ENCODE measurements at regions not wholly inside any gene's neighbourhood (a gene's known extent, or its start where the extent isn't known, plus 50 kb on each side); places are given as distances from the start of the nearest gene placed in this dataset.
"Not testable (repeated sequence)": the region's sequence is repeated elsewhere in the genome, so short reads cannot be mapped to it uniquely, and the experiment has no call there.

DNA sequence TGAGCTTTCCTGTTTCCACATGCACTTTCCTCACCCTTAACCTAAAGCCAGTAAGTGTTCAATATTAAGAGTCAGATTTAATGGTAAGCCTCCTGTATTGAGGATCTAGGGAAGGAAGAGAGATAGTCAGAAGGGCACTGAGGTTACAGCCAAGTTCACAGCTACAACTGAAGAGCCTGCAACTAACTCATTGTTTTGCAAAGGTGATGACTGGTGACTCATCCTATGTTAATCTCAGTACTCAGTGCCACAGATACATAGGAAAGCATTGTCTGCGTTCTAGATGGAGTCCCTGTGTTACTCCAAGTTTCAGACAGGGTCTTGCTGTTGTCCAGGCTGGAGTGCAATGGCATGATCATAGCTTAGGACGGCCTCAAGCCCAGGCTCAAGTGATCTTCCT is 157.0 kb upstream of the RBM19 start:
- Mint-ChIP-seq H3K27ac (no peak overlapping the region), H3K4me1 (no peaks in the 10 kb centered on the region)
- POLR2A ChIA-PET = no interaction called here

DNA sequence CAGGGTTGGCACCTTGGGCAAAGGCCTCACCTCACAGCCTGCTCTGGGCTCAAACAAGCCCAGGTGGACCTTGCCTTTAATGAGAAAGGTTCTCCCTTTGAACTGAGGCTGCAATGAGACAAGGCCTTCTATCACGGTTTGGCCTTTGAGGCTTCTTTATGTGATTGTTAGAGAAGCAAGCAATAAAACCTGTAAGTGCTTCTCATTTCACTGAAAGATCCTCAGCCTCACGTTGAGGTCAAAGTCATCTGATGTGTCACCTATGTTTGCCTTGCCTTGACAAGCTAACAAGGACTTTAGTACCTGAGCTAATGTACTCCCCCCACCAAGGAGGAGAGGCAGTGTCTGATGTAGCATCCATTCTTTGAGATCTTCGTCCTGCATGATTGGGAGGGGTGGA is 155.9 kb upstream of the RBM19 start:
- POLR2A ChIA-PET = no interaction called here
- Mint-ChIP-seq H3K9me3 (no peaks in the 10 kb centered on the region), H3K4me3 (no peak overlapping the region), H3K27me3 (no peaks in the 10 kb centered on the region), H3K36me3 (ENCODE audit: low read depth) (no peaks in the 10 kb centered on the region), H3K4me1 (no peaks in the 10 kb centered on the region), H3K27ac (no peak overlapping the region)
- CTCF ChIA-PET = no interaction called here
- DNase-seq = no peak

More for the DNA sequence above, 157.0 kb upstream of the RBM19 start:
- CTCF ChIA-PET = no interaction called here
- Mint-ChIP-seq H3K9me3 (no peaks in the 10 kb centered on the region), H3K4me3 (no peak overlapping the region), H3K36me3 (ENCODE audit: low read depth) (no peaks in the 10 kb centered on the region), H3K27me3 (no peaks in the 10 kb centered on the region)
- DNase-seq = no peak

DNA sequence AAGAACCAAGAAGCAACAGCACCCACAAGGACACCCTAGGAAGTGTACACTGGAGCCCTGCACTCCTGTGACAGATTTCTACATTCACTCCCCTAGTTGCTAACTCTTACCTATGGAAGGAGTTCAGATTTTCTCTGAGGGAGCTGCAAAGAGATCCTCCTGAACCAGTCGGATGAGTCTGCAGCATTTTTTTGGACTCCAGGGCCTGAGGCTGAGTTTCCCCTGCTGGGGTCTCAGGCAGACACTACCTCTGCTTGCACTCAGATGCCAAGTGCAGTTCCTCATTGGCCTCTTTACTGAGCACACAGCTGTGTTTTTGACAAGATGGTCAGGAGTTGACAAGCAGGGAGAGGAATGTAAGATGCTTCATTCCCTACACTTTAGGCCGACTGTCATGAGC is 153.2 kb upstream of the RBM19 start:
- no peak for DNase-seq
- ChIA-PET POLR2A (no interaction called here), CTCF (no interaction called here)

DNA sequence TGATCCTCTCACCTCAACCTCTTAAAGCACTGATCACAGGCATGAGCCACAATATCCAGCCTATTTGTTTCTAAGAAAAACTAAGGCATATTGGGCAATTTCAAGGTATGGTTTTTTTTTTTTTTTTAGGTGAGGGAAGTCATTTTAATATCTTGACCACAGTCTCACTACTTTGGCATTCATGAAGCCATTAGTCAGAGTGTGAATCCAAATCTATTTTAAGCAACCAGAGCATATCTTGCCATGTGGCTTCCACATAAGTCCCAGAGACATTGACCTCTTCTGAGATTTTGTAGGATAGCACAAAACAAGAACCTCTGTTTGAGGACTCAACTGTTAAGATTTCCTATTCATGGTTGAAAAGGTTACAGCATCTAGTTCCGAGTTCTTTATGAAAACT is 130.3 kb upstream of the RBM19 start:
- CTCF ChIA-PET = no interaction called here
- Mint-ChIP-seq H3K9me3 (no peaks in the 10 kb centered on the region), H3K4me1 (no peaks in the 10 kb centered on the region), H3K27me3 (no peaks in the 10 kb centered on the region), H3K27ac (no peak overlapping the region), H3K4me3 (no peak overlapping the region), H3K36me3 (ENCODE audit: low read depth) (no peaks in the 10 kb centered on the region)
- no peak for DNase-seq
- POLR2A ChIA-PET = no interaction called here

More for the DNA sequence above, 153.2 kb upstream of the RBM19 start:
- Mint-ChIP-seq H3K9me3 (no peaks in the 10 kb centered on the region), H3K27me3 (no peaks in the 10 kb centered on the region), H3K4me1 (no peaks in the 10 kb centered on the region), H3K27ac (no peak overlapping the region), H3K36me3 (ENCODE audit: low read depth) (no peaks in the 10 kb centered on the region), H3K4me3 (no peak overlapping the region)

DNA sequence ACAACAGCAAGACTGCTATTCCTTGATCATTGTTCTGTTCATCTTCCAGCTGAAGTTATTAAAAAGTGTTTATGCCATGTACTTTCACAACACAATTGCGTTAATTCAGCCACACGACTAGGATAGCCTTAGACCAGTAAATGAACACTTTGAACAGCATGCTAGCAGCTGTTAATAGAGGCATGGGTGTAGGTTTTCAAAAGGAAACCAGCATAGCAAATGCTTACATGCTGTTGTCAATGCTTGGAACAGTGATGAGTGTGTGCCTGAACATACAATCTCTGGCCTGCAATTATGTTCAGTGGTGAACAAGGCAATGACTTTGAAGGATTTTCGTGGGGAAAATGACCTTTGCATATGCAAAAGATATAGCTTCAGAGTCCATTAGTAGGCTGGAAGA is 127.4 kb upstream of the RBM19 start:
- H3K36me3 Mint-ChIP-seq (ENCODE audit: low read depth) = no peaks in the 10 kb centered on the region
- H3K27me3 Mint-ChIP-seq = no peaks in the 10 kb centered on the region
- H3K4me3 Mint-ChIP-seq = no peak overlapping the region
- no peaks in the 10 kb centered on the region for H3K9me3 Mint-ChIP-seq
- no peak overlapping the region for H3K27ac Mint-ChIP-seq
- CTCF ChIA-PET = no interaction called here
- no peak for DNase-seq
- POLR2A ChIA-PET = no interaction called here
- no peaks in the 10 kb centered on the region for H3K4me1 Mint-ChIP-seq

DNA sequence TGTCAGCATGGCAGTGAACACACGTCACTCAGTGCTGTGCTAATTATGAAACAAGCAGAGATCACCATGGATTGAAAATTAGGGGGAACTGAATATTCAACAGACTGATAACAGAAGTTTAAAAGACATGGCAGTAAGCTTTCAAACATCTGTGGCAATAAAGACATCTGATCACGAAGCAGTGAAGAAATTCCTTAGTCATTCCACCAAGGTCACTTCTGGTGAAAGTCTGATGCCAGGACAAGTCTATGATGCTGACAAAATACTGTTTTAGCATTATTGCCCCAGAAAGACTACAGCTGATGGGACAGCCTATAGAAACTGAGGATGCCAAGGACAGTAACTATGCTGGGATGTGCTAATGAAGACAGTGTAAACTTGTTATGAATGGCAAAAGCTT is 126.9 kb upstream of the RBM19 start:
- Mint-ChIP-seq H3K9me3 (no peaks in the 10 kb centered on the region), H3K27me3 (no peaks in the 10 kb centered on the region), H3K36me3 (ENCODE audit: low read depth) (no peaks in the 10 kb centered on the region), H3K4me3 (no peak overlapping the region), H3K27ac (no peak overlapping the region), H3K4me1 (no peaks in the 10 kb centered on the region)
- DNase-seq = no peak
- ChIA-PET CTCF (no interaction called here), POLR2A (no interaction called here)

DNA sequence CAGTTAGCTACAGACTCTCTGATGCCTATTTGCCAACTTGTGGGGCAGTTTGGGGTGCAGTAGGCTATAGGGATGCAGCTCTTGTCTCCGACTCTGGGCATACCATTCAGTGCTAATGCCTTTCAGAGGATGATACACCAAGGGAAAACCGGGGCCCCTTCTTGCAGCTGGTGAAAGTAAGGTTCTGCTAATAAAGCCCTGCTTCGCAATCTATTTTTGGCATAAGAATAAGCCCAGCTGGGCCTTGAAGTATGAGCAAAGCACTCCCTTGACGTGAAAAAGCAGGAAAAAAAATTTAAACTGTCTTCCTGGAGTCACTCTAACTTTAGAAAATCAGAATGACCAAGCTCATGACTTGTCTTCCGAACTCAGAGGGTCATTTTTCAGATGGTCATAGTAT is 124.1 kb upstream of the RBM19 start:
- Mint-ChIP-seq H3K27me3 (no peaks in the 10 kb centered on the region), H3K36me3 (ENCODE audit: low read depth) (no peaks in the 10 kb centered on the region), H3K9me3 (no peaks in the 10 kb centered on the region), H3K4me3 (no peak overlapping the region), H3K27ac (no peak overlapping the region), H3K4me1 (no peaks in the 10 kb centered on the region)
- POLR2A ChIA-PET = no interaction called here
- no peak for DNase-seq
- CTCF ChIA-PET = interaction anchor here (1.2 kb wide), 1 partner anchor 11 kb away, joined by 3 read pairs; no protein-coding TSS in a partner anchor

DNA sequence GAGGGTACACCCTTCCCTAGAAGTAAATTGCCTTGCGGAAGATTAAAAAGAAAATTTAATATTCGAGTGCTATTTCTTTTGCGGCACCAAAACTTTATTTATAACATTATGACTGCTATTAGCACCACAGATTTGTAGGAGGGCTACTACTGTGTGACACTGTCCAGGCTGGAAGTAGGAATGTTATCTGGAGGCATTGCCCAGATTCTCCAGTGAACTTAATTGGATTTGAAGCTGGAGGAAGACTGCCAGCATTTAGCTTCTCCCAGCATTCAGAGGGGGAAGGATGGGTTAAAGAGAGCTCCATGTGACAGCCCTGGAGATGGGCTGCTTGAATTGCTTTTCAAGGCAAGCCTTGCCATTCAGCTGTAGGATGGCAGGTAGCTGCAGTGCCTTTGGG is 107.0 kb upstream of the RBM19 start:
- Mint-ChIP-seq H3K27ac (no peak overlapping the region), H3K27me3 (no peaks in the 10 kb centered on the region), H3K4me1 (no peaks in the 10 kb centered on the region), H3K36me3 (ENCODE audit: low read depth) (no peaks in the 10 kb centered on the region), H3K9me3 (no peaks in the 10 kb centered on the region), H3K4me3 (no peak overlapping the region)
- CTCF ChIA-PET = interaction anchor here (1.7 kb wide), 1 partner anchor 10 kb away, joined by 3 read pairs; no protein-coding TSS in a partner anchor
- POLR2A ChIA-PET = no interaction called here
- DNase-seq = no peak

DNA sequence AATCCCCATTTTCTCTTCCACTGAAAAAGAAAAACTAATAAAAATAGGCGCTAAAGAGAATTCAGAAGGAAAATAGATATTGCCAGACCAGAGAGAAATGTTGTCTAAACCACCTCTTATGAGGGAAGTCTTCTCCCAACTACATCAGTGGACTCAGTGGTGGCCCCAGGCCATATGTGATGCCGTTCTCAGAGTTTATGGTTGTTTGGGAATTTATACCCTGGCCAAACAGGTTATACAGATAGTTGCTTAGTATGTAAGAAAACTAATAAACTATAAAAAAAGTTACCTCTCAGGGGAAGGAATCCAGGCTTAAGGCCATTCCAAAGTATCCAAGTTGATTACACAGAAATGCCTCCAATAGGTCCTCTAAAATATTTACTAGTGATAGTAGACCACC is 103.4 kb upstream of the RBM19 start:
- DNase-seq = no peak
- Mint-ChIP-seq H3K4me3 (no peak overlapping the region), H3K36me3 (ENCODE audit: low read depth) (no peaks in the 10 kb centered on the region), H3K27me3 (no peaks in the 10 kb centered on the region), H3K4me1 (no peaks in the 10 kb centered on the region), H3K27ac (no peak overlapping the region), H3K9me3 (no peaks in the 10 kb centered on the region)
- ChIA-PET CTCF (no interaction called here), POLR2A (no interaction called here)

DNA sequence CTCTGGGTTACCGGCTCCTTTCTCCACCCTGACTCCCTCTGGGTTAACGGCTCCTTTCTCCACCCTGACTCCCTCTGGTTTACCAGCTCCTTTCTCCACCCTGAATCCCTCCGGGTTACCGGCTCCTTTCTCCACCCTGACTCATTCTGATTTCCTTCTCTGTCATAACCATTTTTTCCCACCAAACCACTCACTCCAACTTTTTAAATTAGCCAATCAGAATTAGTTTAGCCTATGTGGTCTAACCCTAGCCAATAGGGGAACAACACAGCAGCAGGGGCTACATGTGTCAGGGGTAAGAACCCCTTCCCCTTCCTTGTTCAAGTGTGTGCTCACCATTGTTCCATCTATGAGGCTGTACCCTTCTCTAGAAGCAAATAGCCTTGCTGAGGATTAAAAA is 98.4 kb upstream of the RBM19 start:
- Mint-ChIP-seq H3K4me3 (no peak overlapping the region), H3K9me3 (no peaks in the 10 kb centered on the region), H3K27ac (no peak overlapping the region), H3K36me3 (ENCODE audit: low read depth) (no peaks in the 10 kb centered on the region), H3K27me3 (no peaks in the 10 kb centered on the region), H3K4me1 (no peaks in the 10 kb centered on the region)
- CTCF ChIA-PET = no interaction called here
- POLR2A ChIA-PET = no interaction called here
- DNase-seq = no peak

DNA sequence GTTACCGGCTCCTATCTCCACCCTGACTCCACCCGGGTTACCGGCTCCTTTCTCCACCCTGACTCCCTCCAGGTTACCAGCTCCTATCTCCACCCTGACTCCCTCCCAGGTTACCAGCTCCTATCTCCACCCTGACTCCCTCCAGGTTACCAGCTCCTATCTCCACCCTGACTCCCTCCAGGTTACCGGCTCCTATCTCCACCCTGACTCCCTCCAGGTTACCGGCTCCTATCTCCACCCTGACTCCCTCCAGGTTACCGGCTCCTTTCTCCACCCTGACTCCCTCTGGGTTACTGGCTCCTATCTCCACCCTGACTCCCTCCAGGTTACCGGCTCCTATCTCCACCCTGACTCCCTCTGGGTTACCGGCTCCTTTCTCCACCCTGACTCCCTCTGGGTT is 97.9 kb upstream of the RBM19 start:
- CTCF ChIA-PET; H3K27ac Mint-ChIP-seq; H3K36me3 Mint-ChIP-seq (ENCODE audit: low read depth); H3K27me3 Mint-ChIP-seq; POLR2A ChIA-PET; H3K9me3 Mint-ChIP-seq; H3K4me3 Mint-ChIP-seq; DNase-seq; H3K4me1 Mint-ChIP-seq: not testable (repeated sequence)

DNA sequence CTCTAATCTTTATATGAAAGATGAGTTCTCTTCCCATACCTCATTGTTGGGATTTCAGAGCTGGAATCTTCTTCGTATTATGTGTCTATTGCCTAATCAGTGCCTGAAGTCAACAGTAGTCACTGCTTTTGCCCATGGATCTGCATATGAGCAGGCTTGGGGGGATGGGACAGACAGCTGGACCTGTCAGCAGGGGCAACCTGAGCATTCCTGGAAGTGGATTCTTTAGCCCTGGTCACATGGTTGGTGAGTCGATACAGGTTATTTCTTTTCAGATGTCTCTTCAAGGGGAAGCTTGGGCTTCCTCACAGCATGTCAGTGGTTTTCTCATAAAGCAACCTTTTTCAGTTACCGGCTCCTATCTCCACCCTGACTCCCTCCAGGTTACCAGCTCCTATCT is 97.3 kb upstream of the RBM19 start:
- Mint-ChIP-seq H3K4me1 (no peaks in the 10 kb centered on the region), H3K36me3 (ENCODE audit: low read depth) (no peaks in the 10 kb centered on the region), H3K9me3 (no peaks in the 10 kb centered on the region), H3K27ac (no peak overlapping the region), H3K4me3 (no peak overlapping the region), H3K27me3 (no peaks in the 10 kb centered on the region)
- ChIA-PET CTCF (interaction anchor here (0.6 kb wide), 1 partner anchor 121 kb away, joined by 3 read pairs; no protein-coding TSS in a partner anchor), POLR2A (no interaction called here)
- DNase-seq = no peak

DNA sequence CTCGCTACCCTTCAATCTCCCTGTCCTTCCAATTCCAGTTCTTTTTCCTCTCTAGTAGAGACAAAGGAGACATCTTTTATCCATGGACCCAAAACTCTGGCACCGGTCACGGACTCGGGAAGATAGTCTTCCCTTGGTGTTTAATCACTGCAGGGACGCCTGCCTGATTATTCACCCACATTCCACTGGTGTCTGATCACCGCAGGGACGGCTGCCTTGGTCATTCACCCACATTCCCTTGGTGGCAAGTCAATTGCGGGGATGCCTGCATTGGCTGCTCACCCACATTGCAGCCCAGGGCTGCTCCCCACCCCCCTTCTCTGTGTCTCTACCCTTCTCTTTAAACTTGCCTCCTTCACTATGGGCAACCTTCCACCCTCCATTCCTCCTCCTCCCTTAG is 90.2 kb upstream of the RBM19 start:
- H3K9me3 Mint-ChIP-seq; H3K4me1 Mint-ChIP-seq; CTCF ChIA-PET; H3K27me3 Mint-ChIP-seq; POLR2A ChIA-PET; H3K4me3 Mint-ChIP-seq; H3K36me3 Mint-ChIP-seq (ENCODE audit: low read depth); H3K27ac Mint-ChIP-seq; DNase-seq: not testable (repeated sequence)

DNA sequence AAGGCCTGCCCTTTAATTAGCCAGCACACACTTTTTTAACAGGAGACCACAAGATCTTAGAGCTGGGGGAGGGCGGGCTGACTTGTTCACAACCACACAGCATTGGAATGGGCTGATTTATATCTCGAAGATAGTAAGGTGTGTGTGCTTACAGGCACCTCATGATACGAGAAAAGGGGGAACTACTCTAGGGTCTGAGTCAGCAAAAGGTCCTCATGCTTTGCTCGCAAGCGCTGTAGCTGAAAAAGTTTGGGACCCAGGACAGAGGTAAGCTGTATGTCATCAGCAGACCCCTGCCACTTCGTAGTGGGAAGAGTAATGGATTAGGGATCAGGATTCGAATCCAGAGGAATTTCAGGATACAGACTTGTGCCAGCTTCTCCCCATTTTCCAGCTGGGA is 88.9 kb upstream of the RBM19 start:
- H3K27me3 Mint-ChIP-seq = no peaks in the 10 kb centered on the region
- H3K9me3 Mint-ChIP-seq = no peaks in the 10 kb centered on the region
- H3K36me3 Mint-ChIP-seq (ENCODE audit: low read depth) = no peaks in the 10 kb centered on the region
- H3K27ac Mint-ChIP-seq = no peak overlapping the region
- ChIA-PET POLR2A (no interaction called here), CTCF (no interaction called here)
- DNase-seq = no peak
- H3K4me1 Mint-ChIP-seq = no peaks in the 10 kb centered on the region
- H3K4me3 Mint-ChIP-seq = no peak overlapping the region

Data from activated CD4-positive, alpha-beta T cell treated with anti-CD3 and anti-CD28 coated beads, Interleukin-2, amount 10 ng/mL, durations not matched to agents 7 days and 5 days (primary cell).